ENCODE measurements at regions not wholly inside any gene's neighbourhood (a gene's known extent, or its start where the extent isn't known, plus 50 kb on each side); places are given as distances from the start of the nearest gene placed in this dataset.

GRCh38 chr2:40544072-40544471 lies 92.2 kb upstream of the SLC8A1 start:
- Histone ChIP-seq H3K9ac (ENCODE audit: low read depth, low read length) (no peak overlapping the region), H3K27ac (ENCODE audit: low read depth, low read length) (no peak overlapping the region), H3K4me3 (ENCODE audit: low read length) (no peak overlapping the region), H3K36me3 (ENCODE audit: insufficient read depth, low read length) (no peaks in the 10 kb centered on the region), H3K27me3 (ENCODE audit: insufficient read depth, low read length) (no peaks in the 10 kb centered on the region), H3K9me3 (ENCODE audit: insufficient read depth, low read depth, low read length) (no peaks in the 10 kb centered on the region), H3K4me1 (ENCODE audit: insufficient read depth, low read length) (peaks cover 11% of the 10 kb centered on the region)
- WGBS, result 65% methylated on average over 3 of the region's 3 CpGs

- H3K9ac ChIP-seq (ENCODE audit: low read depth, low read length), result no peak overlapping the region
- H3K4me1 ChIP-seq (ENCODE audit: insufficient read depth, low read length), result peaks cover 11% of the 10 kb centered on the region
- 95% methylated on average over 3 of the region's 4 CpGs for WGBS
- H3K27ac ChIP-seq (ENCODE audit: low read depth, low read length), result no peak overlapping the region
- no peaks in the 10 kb centered on the region for H3K36me3 ChIP-seq (ENCODE audit: insufficient read depth, low read length)
- no peaks in the 10 kb centered on the region for H3K27me3 ChIP-seq (ENCODE audit: insufficient read depth, low read length)
- H3K4me3 ChIP-seq (ENCODE audit: low read length), result no peak overlapping the region
- no peaks in the 10 kb centered on the region for H3K9me3 ChIP-seq (ENCODE audit: insufficient read depth, low read depth, low read length)
Observed at GRCh38 chr2:40545645-40546044, 93.8 kb upstream of the SLC8A1 start.

GRCh38 chr2:40546439-40547191 lies 94.7 kb upstream of the SLC8A1 start:
- Histone ChIP-seq H3K4me3 (ENCODE audit: low read length) (no peak overlapping the region), H3K36me3 (ENCODE audit: insufficient read depth, low read length) (no peaks in the 10 kb centered on the region), H3K9me3 (ENCODE audit: insufficient read depth, low read depth, low read length) (no peaks in the 10 kb centered on the region), H3K27ac (ENCODE audit: low read depth, low read length) (no peak overlapping the region), H3K4me1 (ENCODE audit: insufficient read depth, low read length) (peaks cover 11% of the 10 kb centered on the region), H3K27me3 (ENCODE audit: insufficient read depth, low read length) (no peaks in the 10 kb centered on the region), H3K9ac (ENCODE audit: low read depth, low read length) (no peak overlapping the region)
- 90% methylated on average over 7 of the region's 8 CpGs for WGBS

- no peaks in the 10 kb centered on the region for H3K27me3 ChIP-seq (ENCODE audit: insufficient read depth, low read length)
- WGBS, result 100% methylated on average over 1 of the region's 1 CpG
- H3K4me3 ChIP-seq (ENCODE audit: low read length), result no peak overlapping the region
- H3K9me3 ChIP-seq (ENCODE audit: insufficient read depth, low read depth, low read length), result no peaks in the 10 kb centered on the region
- no peak overlapping the region for H3K27ac ChIP-seq (ENCODE audit: low read depth, low read length)
- no peaks in the 10 kb centered on the region for H3K36me3 ChIP-seq (ENCODE audit: insufficient read depth, low read length)
- no peak overlapping the region for H3K9ac ChIP-seq (ENCODE audit: low read depth, low read length)
- peaks cover 11% of the 10 kb centered on the region for H3K4me1 ChIP-seq (ENCODE audit: insufficient read depth, low read length)
Observed at GRCh38 chr2:40548521-40548920, 96.6 kb upstream of the SLC8A1 start.

GRCh38 chr2:40550085-40550484 lies 98.2 kb upstream of the SLC8A1 start:
- Histone ChIP-seq H3K36me3 (ENCODE audit: insufficient read depth, low read length) (no peaks in the 10 kb centered on the region), H3K4me3 (ENCODE audit: low read length) (no peak overlapping the region), H3K9me3 (ENCODE audit: insufficient read depth, low read depth, low read length) (no peaks in the 10 kb centered on the region), H3K4me1 (ENCODE audit: insufficient read depth, low read length) (no peaks in the 10 kb centered on the region), H3K27ac (ENCODE audit: low read depth, low read length) (no peak overlapping the region), H3K27me3 (ENCODE audit: insufficient read depth, low read length) (no peaks in the 10 kb centered on the region), H3K9ac (ENCODE audit: low read depth, low read length) (no peak overlapping the region)
- WGBS, result 97% methylated on average over 1 of the region's 1 CpG

- H3K4me1 ChIP-seq (ENCODE audit: insufficient read depth, low read length), result no peaks in the 10 kb centered on the region
- H3K27ac ChIP-seq (ENCODE audit: low read depth, low read length), result no peak overlapping the region
- H3K27me3 ChIP-seq (ENCODE audit: insufficient read depth, low read length), result no peaks in the 10 kb centered on the region
- H3K9me3 ChIP-seq (ENCODE audit: insufficient read depth, low read depth, low read length), result no peaks in the 10 kb centered on the region
- no peak overlapping the region for H3K4me3 ChIP-seq (ENCODE audit: low read length)
- 100% methylated on average over 2 of the region's 3 CpGs for WGBS
- no peak overlapping the region for H3K9ac ChIP-seq (ENCODE audit: low read depth, low read length)
- no peaks in the 10 kb centered on the region for H3K36me3 ChIP-seq (ENCODE audit: insufficient read depth, low read length)
Observed at GRCh38 chr2:40551081-40551480, 99.2 kb upstream of the SLC8A1 start.

- Histone ChIP-seq H3K9me3 (ENCODE audit: insufficient read depth, low read depth, low read length) (no peaks in the 10 kb centered on the region), H3K36me3 (ENCODE audit: insufficient read depth, low read length) (no peaks in the 10 kb centered on the region), H3K9ac (ENCODE audit: low read depth, low read length) (no peak overlapping the region), H3K27me3 (ENCODE audit: insufficient read depth, low read length) (no peaks in the 10 kb centered on the region), H3K4me1 (ENCODE audit: insufficient read depth, low read length) (no peaks in the 10 kb centered on the region), H3K4me3 (ENCODE audit: low read length) (no peak overlapping the region), H3K27ac (ENCODE audit: low read depth, low read length) (no peak overlapping the region)
- WGBS, result 70% methylated on average over 5 of the region's 5 CpGs
Observed at GRCh38 chr2:40554665-40555294, 102.9 kb upstream of the SLC8A1 start.

- Histone ChIP-seq H3K9me3 (ENCODE audit: insufficient read depth, low read depth, low read length) (no peaks in the 10 kb centered on the region), H3K27ac (ENCODE audit: low read depth, low read length) (no peak overlapping the region), H3K4me3 (ENCODE audit: low read length) (no peak overlapping the region), H3K36me3 (ENCODE audit: insufficient read depth, low read length) (no peaks in the 10 kb centered on the region), H3K27me3 (ENCODE audit: insufficient read depth, low read length) (no peaks in the 10 kb centered on the region), H3K9ac (ENCODE audit: low read depth, low read length) (no peak overlapping the region), H3K4me1 (ENCODE audit: insufficient read depth, low read length) (no peaks in the 10 kb centered on the region)
- 47% methylated on average over 2 of the region's 2 CpGs for WGBS
Observed at GRCh38 chr2:40556293-40556692, 104.4 kb upstream of the SLC8A1 start.

GRCh38 chr2:40556739-40557138 lies 104.8 kb upstream of the SLC8A1 start:
- Histone ChIP-seq H3K36me3 (ENCODE audit: insufficient read depth, low read length) (no peaks in the 10 kb centered on the region), H3K27ac (ENCODE audit: low read depth, low read length) (no peak overlapping the region), H3K27me3 (ENCODE audit: insufficient read depth, low read length) (no peaks in the 10 kb centered on the region), H3K9me3 (ENCODE audit: insufficient read depth, low read depth, low read length) (no peaks in the 10 kb centered on the region), H3K4me1 (ENCODE audit: insufficient read depth, low read length) (no peaks in the 10 kb centered on the region), H3K9ac (ENCODE audit: low read depth, low read length) (no peak overlapping the region), H3K4me3 (ENCODE audit: low read length) (no peak overlapping the region)
- 91% methylated on average over 5 of the region's 6 CpGs for WGBS

- H3K9ac ChIP-seq (ENCODE audit: low read depth, low read length), result no peak overlapping the region
- H3K36me3 ChIP-seq (ENCODE audit: insufficient read depth, low read length), result no peaks in the 10 kb centered on the region
- 93% methylated on average over 6 of the region's 6 CpGs for WGBS
- no peaks in the 10 kb centered on the region for H3K27me3 ChIP-seq (ENCODE audit: insufficient read depth, low read length)
- no peak overlapping the region for H3K4me3 ChIP-seq (ENCODE audit: low read length)
- no peaks in the 10 kb centered on the region for H3K9me3 ChIP-seq (ENCODE audit: insufficient read depth, low read depth, low read length)
- H3K27ac ChIP-seq (ENCODE audit: low read depth, low read length), result no peak overlapping the region
- H3K4me1 ChIP-seq (ENCODE audit: insufficient read depth, low read length), result no peaks in the 10 kb centered on the region
Observed at GRCh38 chr2:40558761-40559160, 106.9 kb upstream of the SLC8A1 start.

- Histone ChIP-seq H3K36me3 (ENCODE audit: insufficient read depth, low read length) (no peaks in the 10 kb centered on the region), H3K9ac (ENCODE audit: low read depth, low read length) (no peak overlapping the region), H3K9me3 (ENCODE audit: insufficient read depth, low read depth, low read length) (no peaks in the 10 kb centered on the region), H3K4me3 (ENCODE audit: low read length) (no peak overlapping the region), H3K27ac (ENCODE audit: low read depth, low read length) (no peak overlapping the region), H3K4me1 (ENCODE audit: insufficient read depth, low read length) (no peaks in the 10 kb centered on the region), H3K27me3 (ENCODE audit: insufficient read depth, low read length) (no peaks in the 10 kb centered on the region)
- 85% methylated on average over 2 of the region's 2 CpGs for WGBS
Observed at GRCh38 chr2:40559175-40559574, 107.3 kb upstream of the SLC8A1 start.

Data from HUES64 (cell line).